LoVo (cell line): ENCODE measurements at regions not wholly inside any gene's neighbourhood (a gene's known extent, or its start where the extent isn't known, plus 50 kb on each side); places are given as distances from the start of the nearest gene placed in this dataset.

Experiments
- DNase-seq: peaks from one replicate; pipeline ENCODE4 v3.0.0-alpha.2; 2016; ENCODE audit warnings: low spot score

GRCh38 chr2:15808204-15808910 lies 132.0 kb upstream of the MYCN start:
- DNase-seq, result no peak

- DNase-seq, result no peak
These were observed 131.4 kb upstream of the MYCN start for GRCh38 chr2:15808944-15809343.

GRCh38 chr2:15809404-15809803 lies 130.9 kb upstream of the MYCN start:
- no peak for DNase-seq

- no peak for DNase-seq
These were observed 129.7 kb upstream of the MYCN start for GRCh38 chr2:15810477-15811150.

GRCh38 chr2:15811367-15811766 lies 129.0 kb upstream of the MYCN start:
- DNase-seq, result no peak

- no peak for DNase-seq
These were observed 128.1 kb upstream of the MYCN start for GRCh38 chr2:15812187-15812780.

GRCh38 chr2:15813481-15814266 lies 126.7 kb upstream of the MYCN start:
- DNase-seq, result no peak

GRCh38 chr2:15814403-15814802 lies 125.9 kb upstream of the MYCN start:
- DNase-seq, result no peak

- no peak for DNase-seq
These were observed 125.4 kb upstream of the MYCN start for GRCh38 chr2:15814946-15815345.

GRCh38 chr2:15816226-15816625 lies 124.1 kb upstream of the MYCN start:
- DNase-seq, result no peak

- no peak for DNase-seq
These were observed 123.5 kb upstream of the MYCN start for GRCh38 chr2:15816674-15817406.

- no peak for DNase-seq
These were observed 122.6 kb upstream of the MYCN start for GRCh38 chr2:15817748-15818147.

GRCh38 chr2:15818318-15818753 lies 122.0 kb upstream of the MYCN start:
- DNase-seq, result no peak

GRCh38 chr2:15818881-15819280 lies 121.5 kb upstream of the MYCN start:
- DNase-seq, result no peak

- DNase-seq, result no peak
These were observed 120.6 kb upstream of the MYCN start for GRCh38 chr2:15819562-15820256.

GRCh38 chr2:15820257-15820566 lies 120.1 kb upstream of the MYCN start:
- no peak for DNase-seq

GRCh38 chr2:15820927-15821326 lies 119.4 kb upstream of the MYCN start:
- DNase-seq, result no peak

GRCh38 chr2:15822151-15823044 lies 118.0 kb upstream of the MYCN start:
- no peak for DNase-seq

GRCh38 chr2:15823459-15824396 lies 116.6 kb upstream of the MYCN start:
- DNase-seq, result no peak
